GM10248 (cell line): ENCODE measurements at regions not wholly inside any gene's neighbourhood (a gene's known extent, or its start where the extent isn't known, plus 50 kb on each side); places are given as distances from the start of the nearest gene placed in this dataset.

Source experiments
- CTCF ChIA-PET: fragments of 300-600 bp; sonication (Branson Sonifier 250); formaldehyde crosslinking; extraction: SDS; loops from one replicate; lab custom pipeline; 2021; ENCODE audit warnings: antibody characterized with exemption; lab: Yijun Ruan, JAX
- POLR2A ChIA-PET: fragments of 350-650 bp; sonication (Branson Sonifier 250); formaldehyde crosslinking; extraction: SDS; loops from one replicate; lab custom pipeline; 2020; ENCODE audit warnings: antibody characterized with exemption; lab: Yijun Ruan, JAX
- DNase-seq: peaks from one replicate; pipeline ENCODE4 v3.0.0; 2012; ENCODE audit errors: extremely low spot score
- TF ChIP-seq, protein P1 (sequence below): IDR thresholded peaks from 2 replicates; pipeline ENCODE4 v1.5.1; 2012; ENCODE audit warnings: mild to moderate bottlenecking, low read depth; ENCODE audit errors: extremely low read depth, missing control alignments, control extremely low read depth

DNA sequence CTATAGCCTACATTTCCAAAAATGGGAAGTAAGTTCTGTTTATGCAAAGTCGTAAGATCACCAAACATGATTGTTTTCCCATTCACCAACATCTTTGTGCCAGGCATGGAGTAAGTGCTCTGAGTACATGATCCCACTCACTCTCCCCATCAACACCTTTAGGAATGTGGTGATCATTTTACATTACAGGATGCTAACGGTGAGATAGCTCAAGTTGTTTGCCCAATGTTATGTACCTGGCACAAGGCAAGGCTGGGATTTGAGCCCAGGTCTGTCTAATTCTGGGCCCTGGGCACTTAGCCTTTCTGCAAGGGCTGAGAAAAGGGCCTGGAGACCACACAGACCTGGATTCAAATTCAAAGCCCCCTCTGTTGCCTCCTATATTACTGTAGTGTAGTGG is 581.7 kb upstream of the CFAP20DC start:
- CTCF ChIA-PET: interaction anchor here (1.0 to 1.1 kb wide), 3 partner anchors 8 to 56 kb away, joined by 3 read pairs; no protein-coding TSS in a partner anchor
- no peak for DNase-seq
- TF ChIP-seq, protein P1, sequence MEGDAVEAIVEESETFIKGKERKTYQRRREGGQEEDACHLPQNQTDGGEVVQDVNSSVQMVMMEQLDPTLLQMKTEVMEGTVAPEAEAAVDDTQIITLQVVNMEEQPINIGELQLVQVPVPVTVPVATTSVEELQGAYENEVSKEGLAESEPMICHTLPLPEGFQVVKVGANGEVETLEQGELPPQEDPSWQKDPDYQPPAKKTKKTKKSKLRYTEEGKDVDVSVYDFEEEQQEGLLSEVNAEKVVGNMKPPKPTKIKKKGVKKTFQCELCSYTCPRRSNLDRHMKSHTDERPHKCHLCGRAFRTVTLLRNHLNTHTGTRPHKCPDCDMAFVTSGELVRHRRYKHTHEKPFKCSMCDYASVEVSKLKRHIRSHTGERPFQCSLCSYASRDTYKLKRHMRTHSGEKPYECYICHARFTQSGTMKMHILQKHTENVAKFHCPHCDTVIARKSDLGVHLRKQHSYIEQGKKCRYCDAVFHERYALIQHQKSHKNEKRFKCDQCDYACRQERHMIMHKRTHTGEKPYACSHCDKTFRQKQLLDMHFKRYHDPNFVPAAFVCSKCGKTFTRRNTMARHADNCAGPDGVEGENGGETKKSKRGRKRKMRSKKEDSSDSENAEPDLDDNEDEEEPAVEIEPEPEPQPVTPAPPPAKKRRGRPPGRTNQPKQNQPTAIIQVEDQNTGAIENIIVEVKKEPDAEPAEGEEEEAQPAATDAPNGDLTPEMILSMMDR: no peak
- POLR2A ChIA-PET: no interaction called here

DNA sequence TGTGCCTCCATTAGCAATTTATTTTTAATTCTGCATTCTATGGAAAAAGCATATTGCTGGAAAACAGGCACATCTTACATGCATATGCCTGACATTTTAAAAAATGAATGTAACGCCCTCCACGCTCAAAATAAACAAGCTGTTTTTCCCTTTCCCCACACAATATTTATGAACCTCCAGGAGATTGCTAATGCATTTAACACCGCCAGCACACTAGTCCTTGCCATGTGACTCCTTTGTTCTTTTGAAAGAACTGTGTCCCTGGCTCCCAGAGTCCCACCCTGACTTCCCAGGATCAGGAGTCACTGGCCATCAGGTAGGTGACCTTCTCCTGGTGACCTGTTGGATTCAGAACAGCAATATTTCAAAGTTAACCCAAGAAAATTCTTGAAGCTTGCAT is 571.2 kb upstream of the CFAP20DC start:
- TF ChIP-seq, protein P1: no peak

DNA sequence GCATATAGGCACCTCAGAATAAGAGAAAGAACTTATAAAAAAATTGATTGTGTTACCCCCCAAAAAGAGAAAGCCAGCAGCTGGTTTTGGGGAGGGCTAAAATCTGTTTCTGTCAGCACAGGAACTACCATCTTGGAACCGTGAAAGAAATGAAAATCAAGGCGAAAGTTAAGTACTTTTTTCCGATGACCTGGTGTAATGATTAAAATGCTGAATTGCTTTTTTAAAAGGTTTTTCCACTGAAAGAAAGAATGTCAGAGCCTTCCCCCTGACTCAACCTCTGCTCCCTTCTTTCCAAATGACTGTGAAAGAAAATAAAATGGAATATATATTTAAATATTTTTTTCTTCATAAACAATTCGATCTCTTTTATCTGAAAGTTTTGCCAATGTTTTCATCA is 570.5 kb upstream of the CFAP20DC start:
- ChIA-PET POLR2A (no interaction called here), CTCF (interaction anchor here (1.0 kb wide), 1 partner anchor 14 kb away, joined by 3 read pairs; no protein-coding TSS in a partner anchor)
- TF ChIP-seq, protein P1: no peak
- DNase-seq: no peak

More for the DNA sequence above, 571.2 kb upstream of the CFAP20DC start:
- DNase-seq: no peak
- CTCF ChIA-PET: interaction anchor here (1.0 kb wide), 1 partner anchor 14 kb away, joined by 3 read pairs; no protein-coding TSS in a partner anchor
- POLR2A ChIA-PET: no interaction called here

DNA sequence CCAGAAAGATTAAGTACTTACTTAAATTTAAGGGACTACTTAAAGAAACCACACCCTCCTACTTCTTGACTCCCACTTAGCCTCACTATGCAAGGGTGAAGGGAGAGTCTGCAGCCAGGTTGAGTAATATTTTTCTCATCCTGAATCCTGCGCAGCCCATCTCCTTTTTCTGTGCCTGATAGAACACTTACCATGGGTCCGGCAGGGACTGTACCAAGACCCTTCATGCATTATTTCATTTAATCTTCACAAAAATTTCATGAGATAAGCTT is 562.6 kb upstream of the CFAP20DC start:
- DNase-seq: no peak
- TF ChIP-seq, protein P1: no peak
- ChIA-PET POLR2A (no interaction called here), CTCF (interaction anchor here (1.3 kb wide), 1 partner anchor 18 kb away, joined by 3 read pairs; no protein-coding TSS in a partner anchor)

DNA sequence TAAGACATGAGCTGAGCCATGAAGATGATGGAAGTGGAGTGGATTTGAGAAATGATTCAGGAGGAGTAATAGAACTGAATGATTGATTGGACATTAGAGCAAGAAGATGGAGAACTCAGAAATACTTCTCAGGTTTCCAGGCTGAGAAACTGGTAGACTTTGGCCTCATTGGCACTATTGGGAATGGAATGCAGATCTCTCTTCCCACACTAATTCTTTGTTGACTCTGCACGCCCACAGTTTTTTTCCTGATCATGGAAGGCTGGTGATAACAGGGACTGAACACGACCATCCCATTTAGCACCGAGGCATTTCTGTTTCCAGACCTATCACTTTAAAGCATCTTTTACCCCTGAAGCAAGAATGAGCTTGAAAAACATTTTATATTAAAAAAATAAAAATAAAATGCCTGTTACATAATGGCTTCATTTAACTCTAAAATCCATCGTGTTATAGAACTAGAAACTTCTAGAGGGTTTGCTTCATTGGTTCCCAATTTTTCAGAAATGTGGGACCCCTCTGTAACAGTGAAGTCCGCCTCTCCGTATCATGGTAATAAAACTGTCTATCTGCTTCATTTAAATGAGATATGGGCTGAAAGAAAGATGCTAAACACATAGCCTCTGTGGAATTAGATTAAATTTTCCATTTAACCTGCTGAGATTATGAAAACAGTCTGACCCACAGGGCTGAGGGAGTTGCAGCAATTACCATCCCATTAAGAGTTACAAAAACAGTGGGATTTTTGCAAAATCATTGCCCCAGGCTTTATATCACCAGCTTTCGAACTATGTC is 562.0 kb upstream of the CFAP20DC start:
- ChIA-PET POLR2A (no interaction called here), CTCF (interaction anchor here (1.3 kb wide), 1 partner anchor 17 kb away, joined by 3 read pairs; no protein-coding TSS in a partner anchor)
- DNase-seq: no peak
- TF ChIP-seq, protein P1: no peak

DNA sequence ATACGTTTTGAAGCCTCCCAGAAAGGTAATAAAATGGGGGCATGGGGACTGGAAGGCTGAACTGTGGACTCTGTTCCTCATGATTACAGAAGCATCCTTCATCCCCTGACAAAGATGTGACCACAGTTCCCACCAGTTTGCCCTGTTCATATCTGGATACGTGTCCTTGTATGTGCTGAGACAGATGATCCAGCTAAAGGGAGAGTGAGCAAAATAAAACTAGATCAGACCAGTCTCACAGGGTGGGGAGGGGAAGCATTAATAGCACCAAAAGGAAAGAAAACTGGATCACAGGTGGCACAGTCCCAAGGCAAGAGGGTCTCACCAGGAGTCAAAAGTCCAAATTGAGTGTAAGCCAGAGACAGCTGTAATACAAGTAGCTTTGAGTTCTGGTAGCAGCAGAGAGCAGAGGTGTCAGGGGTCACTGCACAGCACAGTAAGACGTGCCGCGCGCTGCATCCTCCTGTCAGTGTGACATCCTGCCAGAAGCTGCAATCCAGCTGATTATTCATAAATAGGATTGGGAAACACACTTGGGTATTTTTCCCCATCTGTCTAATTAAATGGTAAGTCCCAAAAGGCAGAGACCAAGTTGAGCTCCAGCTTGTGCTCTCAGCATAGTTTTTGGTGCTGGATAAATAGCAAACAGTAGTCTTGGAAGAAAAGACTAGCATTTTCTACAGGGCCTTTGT is 560.0 kb upstream of the CFAP20DC start:
- TF ChIP-seq, protein P1: no peak
- no peak for DNase-seq
- CTCF ChIA-PET: interaction anchor here (0.7 kb wide), 1 partner anchor 35 kb away, joined by 3 read pairs; no protein-coding TSS in a partner anchor
- POLR2A ChIA-PET: no interaction called here
